Tibial artery (tissue), 4 donors: ENCODE measurements at regions not wholly inside any gene's neighbourhood (a gene's known extent, or its start where the extent isn't known, plus 50 kb on each side); places are given as distances from the start of the nearest gene placed in this dataset.

Source experiments
- DNase-seq, 2 donors: peaks; one replicate each; pipeline ENCODE4 v3.0.0-alpha.2; 2019
- H3K27ac ChIP-seq, 2 donors: fragments of 200-600 bp; sonication (generic) in 1 of 2; 1 replicate in 1 of 2; 2 replicates in 1 of 2; pipeline ENCODE4 v1.5.1; 2018 to 2019; ENCODE audit warnings: mild to moderate bottlenecking in 1 of 2
- H3K27me3 ChIP-seq, 2 donors: fragments of 200-600 bp; sonication (generic) in 1 of 2; one replicate each; pipeline versions ENCODE4 v1.5.1 to v1.6.0; 2016 to 2019
- H3K36me3 ChIP-seq, 3 donors: fragments of 200-600 bp; sonication (generic) in 2 of 3; one replicate each; pipeline ENCODE4 v1.5.1; 2016 to 2019; ENCODE audit warnings: mild to moderate bottlenecking in 2 of 3
- H3K4me1 ChIP-seq, 4 donors: fragments of 200-600 bp; sonication (generic) in 2 of 4; 1 replicate in 3 of 4; 2 replicates in 1 of 4; pipeline ENCODE4 v1.5.1; 2016 to 2019
- H3K4me3 ChIP-seq, 2 donors: fragments of 200-600 bp; sonication (generic) in 1 of 2; 1 replicate in 1 of 2; 2 replicates in 1 of 2; pipeline ENCODE4 v1.5.1; 2018 to 2019; ENCODE audit warnings: mild to moderate bottlenecking in 2 of 2
- H3K9me3 ChIP-seq, 3 donors: fragments of 200-600 bp; sonication (generic) in 1 of 3; one replicate each; pipeline ENCODE4 v1.5.1; 2016 to 2019
- CTCF ChIP-seq, 2 experiments: fragments of 200-600 bp in 1 of 2; fragments of 450-650 bp in 1 of 2; IDR thresholded peaks; one replicate each; pipeline ENCODE4 v1.5.1; 2017 to 2019; ENCODE audit warnings: antibody characterized with exemption in 2 of 2, mild to moderate bottlenecking in 1 of 2, moderate library complexity in 1 of 2
- intact Hi-C: fragments of 100-400 bp; cut with DNase I; formaldehyde crosslinking; loops from one replicate; pipeline ENCODE4 v1.15.0; 2023; ENCODE audit warnings: low total_unique reads

- TF ChIP-seq CTCF (IDR thresholded peaks at IDR 0.05), result no peak
- no peak for DNase-seq
- no peaks in the 10 kb centered on the region for H3K9me3 ChIP-seq
- intact Hi-C loops, result no loop called here
- peaks cover 0 to 9% (median 2%) of the 10 kb centered on the region in 4 donors for H3K4me1 ChIP-seq
- H3K27ac ChIP-seq, result no peak overlapping the region
- H3K4me3 ChIP-seq, result no peak overlapping the region
- H3K36me3 ChIP-seq, result no peaks in the 10 kb centered on the region
- H3K27me3 ChIP-seq, result peaks cover 0 to 3% of the 10 kb centered on the region in 2 donors
Observed at GRCh38 chr6:105881608-105882007, 204.5 kb upstream of the PRDM1 start.

GRCh38 chr6:105880030-105880492 is 206.1 kb upstream of the PRDM1 start:
- Histone ChIP-seq H3K27me3 (peaks cover 0 to 4% of the 10 kb centered on the region in 2 donors), H3K9me3 (no peaks in the 10 kb centered on the region), H3K36me3 (no peaks in the 10 kb centered on the region), H3K4me3 (no peak overlapping the region), H3K27ac (no peak overlapping the region), H3K4me1 (peaks cover 0 to 9% (median 2%) of the 10 kb centered on the region in 4 donors)
- intact Hi-C loops, result no loop called here
- DNase-seq, result peak; percentile 46 to 71
- no peak for TF ChIP-seq CTCF (IDR thresholded peaks at IDR 0.05)

GRCh38 chr6:105879146-105879545 is 207.0 kb upstream of the PRDM1 start:
- Histone ChIP-seq H3K27ac (no peak overlapping the region), H3K36me3 (no peaks in the 10 kb centered on the region), H3K4me3 (no peak overlapping the region), H3K4me1 (peaks cover 0 to 9% (median 2%) of the 10 kb centered on the region in 4 donors), H3K27me3 (peaks cover 0 to 4% of the 10 kb centered on the region in 2 donors), H3K9me3 (no peaks in the 10 kb centered on the region)
- TF ChIP-seq CTCF (IDR thresholded peaks at IDR 0.05), result no peak
- no peak for DNase-seq
- intact Hi-C loops, result no loop called here

- H3K27ac ChIP-seq, result no peak overlapping the region
- intact Hi-C loops, result no loop called here
- H3K4me1 ChIP-seq, result peaks cover 0 to 9% (median 2%) of the 10 kb centered on the region in 4 donors
- H3K4me3 ChIP-seq, result no peak overlapping the region
- no peaks in the 10 kb centered on the region for H3K9me3 ChIP-seq
- DNase-seq, result no peak
- H3K36me3 ChIP-seq, result no peaks in the 10 kb centered on the region
- no peak for TF ChIP-seq CTCF (IDR thresholded peaks at IDR 0.05)
- H3K27me3 ChIP-seq, result peaks cover 0 to 4% of the 10 kb centered on the region in 2 donors
Observed at GRCh38 chr6:105875974-105876640, 210.0 kb upstream of the PRDM1 start.

- H3K4me1 ChIP-seq, result peaks cover 0 to 3% (median 0%) of the 10 kb centered on the region in 4 donors
- no peak overlapping the region for H3K4me3 ChIP-seq
- H3K27me3 ChIP-seq, result peaks cover 0 to 4% of the 10 kb centered on the region in 2 donors
- TF ChIP-seq CTCF (IDR thresholded peaks at IDR 0.05), result no peak
- no peak overlapping the region for H3K27ac ChIP-seq
- H3K36me3 ChIP-seq, result no peaks in the 10 kb centered on the region
- no peaks in the 10 kb centered on the region for H3K9me3 ChIP-seq
- intact Hi-C loops, result no loop called here
- DNase-seq, result no peak
Observed at GRCh38 chr6:105874835-105875626, 211.1 kb upstream of the PRDM1 start.
